ENCODE measurements at regions not wholly inside any gene's neighbourhood (a gene's known extent, or its start where the extent isn't known, plus 50 kb on each side); places are given as distances from the start of the nearest gene placed in this dataset.

GRCh38 chr5:159680095-159680494, 236.2 kb upstream of the ADRA1B start:
- no peak for TF ChIP-seq FOXM1 (IDR thresholded peaks at IDR 0.05; ENCODE audit: low read depth, low read length)
- no peak for TF ChIP-seq EED (IDR thresholded peaks at IDR 0.05; ENCODE audit: low read depth)
- TF ChIP-seq BHLHE40 (IDR thresholded peaks at IDR 0.05; ENCODE audit: borderline replicate concordance in 1 of 2, low read depth in 2 of 2, low read length in 1 of 2), result no peak
- TF ChIP-seq ZNF384 (IDR thresholded peaks at IDR 0.05; ENCODE audit: borderline replicate concordance, low read depth, low read length), result no peak
- no peak for TF ChIP-seq NFYB (IDR thresholded peaks at IDR 0.05; ENCODE audit: insufficient read depth, low read depth, low read length)
- no peak for TF ChIP-seq SRF (IDR thresholded peaks at IDR 0.05; ENCODE audit: low read depth in 2 of 2, low read length in 2 of 2)
- no peak for TF ChIP-seq TCF12 (IDR thresholded peaks at IDR 0.05; ENCODE audit: low read depth, low read length)
- TF ChIP-seq BCLAF1 (IDR thresholded peaks at IDR 0.05), result no peak
- Histone ChIP-seq H4K20me1 (ENCODE audit: control insufficient read depth, insufficient read depth) (no peaks in the 10 kb centered on the region), H3K4me2 (ENCODE audit: control insufficient read depth, insufficient read depth) (no peak overlapping the region), H3K27me3 (replicated peaks in 1 of 2; ENCODE audit: control insufficient read depth in 2 of 2, insufficient read depth in 2 of 2, low read length in 1 of 2) (no peaks in the 10 kb centered on the region; a peak in 1 of 4 replicates), H3K27ac (ENCODE audit: control insufficient read depth, insufficient read depth) (no peak overlapping the region), H3K36me3 (ENCODE audit: control insufficient read depth in 2 of 2, insufficient read depth in 2 of 2, low read length in 1 of 2) (no peaks in the 10 kb centered on the region), H3K9me3 (replicated peaks; ENCODE audit: control insufficient read depth, insufficient read depth, low read length) (peaks cover 4% of the 10 kb centered on the region; the same call in 1 of the 3 replicates), H3K4me1 (ENCODE audit: control insufficient read depth, insufficient read depth, low read length) (no peaks in the 10 kb centered on the region), H2AFZ (ENCODE audit: control insufficient read depth, low read depth, low read length) (no peak overlapping the region), H3K79me2 (ENCODE audit: control insufficient read depth, insufficient read depth, low read length) (no peaks in the 10 kb centered on the region), H3K4me3 (no peak overlapping the region), H3K9ac (ENCODE audit: control insufficient read depth, insufficient read depth, low read length) (no peak overlapping the region)
- ChIA-PET CTCF (no interaction called here), RAD21 (ENCODE audit: unreplicated experiment) (no interaction called here), SMC1A (ENCODE audit: uncharacterized antibody, unreplicated experiment) (no interaction called here), POLR2A (no interaction called here)
- no peak for FAIRE-seq
- intact Hi-C loops (cut with micrococcal nuclease; ENCODE audit: unreplicated experiment) (no loop called here), in situ Hi-C loops (cut with MboI) (no loop called here)
- BruUV-seq (replicated peaks), result no TSS peak
- 10% methylated on average over 3 of the region's 3 CpGs for WGBS (ENCODE audit: insufficient coverage, insufficient replicate concordance, low lambda C conversion rate, missing lambda C conversion rate)
- no peak for ATAC-seq
- DNase-seq (ENCODE audit: low read depth, low spot score), result no peak

Measured in GM12878 (cell line).